IMR-90 (cell line): ENCODE measurements at regions not wholly inside any gene's neighbourhood (a gene's known extent, or its start where the extent isn't known, plus 50 kb on each side); places are given as distances from the start of the nearest gene placed in this dataset.

Source experiments
- ATAC-seq: fragments of 200-7000 bp; cut with Tn5 transposase; 2 replicates; pipeline ENCODE4 v1.9.1; 2020; ENCODE audit warnings: low read depth, mild to moderate bottlenecking, moderate library complexity
- BruUV-seq: library from RNA; stranded (reverse); fragments of 400-500 nt; replicated peaks from 2 replicates; lab custom pipeline; 2021; lab: Mats Ljungman, UMichigan
- CTCF ChIA-PET: fragments of 300-600 bp; formaldehyde crosslinking; extraction: SDS; loops from one replicate; lab custom pipeline; 2021; ENCODE audit warnings: antibody characterized with exemption; lab: Yijun Ruan, JAX
- POLR2A ChIA-PET: fragments of 300-600 bp; sonication (Branson Sonifier 250); formaldehyde crosslinking; loops from one replicate; lab custom pipeline; 2022; ENCODE audit warnings: antibody characterized with exemption; ENCODE audit not compliant: unreplicated experiment; lab: Charles Lee
- DNase-seq: peaks from one replicate; pipeline ENCODE4 v3.0.0; 2013
- H2AFZ ChIP-seq: replicated peaks from 2 replicates; pipeline ENCODE3; 2013; ENCODE audit warnings: low read length, mild to moderate bottlenecking; ENCODE audit not compliant: poor library complexity
- H2AK5ac ChIP-seq: 2 replicates; pipeline ENCODE4 v1.6.1; 2013; ENCODE audit warnings: low read depth, low read length, inconsistent platforms
- H2AK9ac ChIP-seq: replicated peaks from 2 replicates; pipeline ENCODE3; 2013; ENCODE audit warnings: mild to moderate bottlenecking, low read depth, low read length, moderate library complexity; ENCODE audit not compliant: poor library complexity
- H2BK120ac ChIP-seq: 2 replicates; pipeline ENCODE4 v1.6.1; 2013; ENCODE audit warnings: low read depth, low read length, inconsistent platforms
- H2BK15ac ChIP-seq: 3 replicates; pipeline ENCODE4 v1.6.1; 2013; ENCODE audit warnings: low read depth, low read length, inconsistent platforms
- H2BK20ac ChIP-seq: 2 replicates; pipeline ENCODE4 v1.6.1; 2013; ENCODE audit warnings: low read depth, mild to moderate bottlenecking, inconsistent platforms, low read length, moderate library complexity
- H2BK5ac ChIP-seq: 2 replicates; pipeline ENCODE4 v1.6.1; 2013; ENCODE audit warnings: mild to moderate bottlenecking, low read depth, low read length, inconsistent platforms; ENCODE audit not compliant: poor library complexity, severe bottlenecking
- H3K14ac ChIP-seq: replicated peaks from 2 replicates; pipeline ENCODE4 v1.6.1; 2013; ENCODE audit warnings: low read depth, low read length, inconsistent platforms
- H3K18ac ChIP-seq: 2 replicates; pipeline ENCODE4 v1.6.1; 2013; ENCODE audit warnings: low read depth, low read length, control low read depth
- H3K23ac ChIP-seq: 2 replicates; pipeline ENCODE4 v1.6.1; 2013; ENCODE audit warnings: low read depth, low read length, inconsistent platforms
- H3K27ac ChIP-seq: 2 replicates; pipeline ENCODE4 v1.5.1; 2013; ENCODE audit warnings: mild to moderate bottlenecking, control low read depth, low read length; ENCODE audit not compliant: insufficient read depth
- H3K27me3 ChIP-seq: 2 replicates; pipeline ENCODE4 v1.6.1; 2013; ENCODE audit warnings: low read length; ENCODE audit not compliant: control insufficient read depth, insufficient read depth
- H3K36me3 ChIP-seq: 2 replicates; pipeline ENCODE4 v1.6.1; 2013; ENCODE audit warnings: low read length, mixed read lengths; ENCODE audit not compliant: control insufficient read depth, insufficient read depth
- H3K4ac ChIP-seq: 2 replicates; pipeline ENCODE4 v1.6.1; 2013; ENCODE audit warnings: low read depth, low read length, inconsistent platforms
- H3K4me1 ChIP-seq: 2 replicates; pipeline ENCODE4 v1.6.1; 2013; ENCODE audit warnings: low read length, mixed read lengths; ENCODE audit not compliant: control insufficient read depth, insufficient read depth
- H3K4me2 ChIP-seq: 2 replicates; pipeline ENCODE4 v1.6.1; 2013; ENCODE audit warnings: low read depth, mild to moderate bottlenecking, control low read depth, low read length, moderate library complexity
- H3K4me3 ChIP-seq: 2 replicates; pipeline ENCODE4 v1.5.1; 2013; ENCODE audit warnings: low read depth, mild to moderate bottlenecking, control low read depth, low read length, moderate library complexity; ENCODE audit not compliant: insufficient read depth
- H3K56ac ChIP-seq: 2 replicates; pipeline ENCODE4 v1.6.1; 2013; ENCODE audit warnings: low read length, inconsistent platforms; ENCODE audit not compliant: insufficient read depth; ENCODE audit errors: extremely low read depth
- H3K79me1 ChIP-seq, 2 experiments: 2 replicates each; pipeline ENCODE4 v1.6.1; 2013; ENCODE audit warnings: low read length in 2 of 2, inconsistent platforms in 1 of 2, low read depth in 1 of 2
- H3K9ac ChIP-seq: 2 replicates; pipeline ENCODE4 v1.6.1; 2013; ENCODE audit warnings: low read depth, low read length, control low read depth
- H3K9me1 ChIP-seq: 2 replicates; pipeline ENCODE4 v1.6.1; 2013; ENCODE audit warnings: low read length, inconsistent platforms; ENCODE audit not compliant: insufficient read depth
- H3K9me3 ChIP-seq: 2 replicates; pipeline ENCODE4 v1.6.1; 2013; ENCODE audit warnings: low read length; ENCODE audit not compliant: control insufficient read depth, insufficient read depth
- H4K20me1 ChIP-seq: 2 replicates; pipeline ENCODE4 v1.6.1; 2013; ENCODE audit warnings: low read length, inconsistent platforms; ENCODE audit not compliant: insufficient read depth
- H4K5ac ChIP-seq: 2 replicates; pipeline ENCODE4 v1.6.1; 2013; ENCODE audit warnings: mild to moderate bottlenecking, low read depth, low read length, control low read depth
- H4K8ac ChIP-seq, 2 experiments: 2 replicates each; pipeline ENCODE4 v1.6.1; 2013; ENCODE audit warnings: low read depth in 2 of 2, low read length in 2 of 2, control low read depth in 1 of 2, inconsistent platforms in 1 of 2
- H4K91ac ChIP-seq: 2 replicates; pipeline ENCODE4 v1.6.1; 2013; ENCODE audit warnings: low read depth, low read length, inconsistent platforms; ENCODE audit not compliant: insufficient read depth
- BHLHE40 ChIP-seq: fragments of 150-350 bp; IDR thresholded peaks from 2 replicates; pipeline ENCODE4 v1.6.1; 2016; ENCODE audit warnings: mild to moderate bottlenecking, low read depth, low read length
- CHD1 ChIP-seq: IDR thresholded peaks from 2 replicates; pipeline ENCODE4 v1.6.1; 2012; ENCODE audit warnings: low read depth, low read length, improper control_type of control experiment
- CTCF ChIP-seq: conservative IDR thresholded peaks from 2 replicates; pipeline ENCODE4 v1.5.1; 2012; ENCODE audit warnings: mild to moderate bottlenecking, low read depth, low read length, improper control_type of control experiment
- ELK1 ChIP-seq: fragments of 150-350 bp; IDR thresholded peaks from 2 replicates; pipeline ENCODE4 v1.6.1; 2016; ENCODE audit warnings: low read depth, mild to moderate bottlenecking, low read length, moderate library complexity, borderline replicate concordance
- MAZ ChIP-seq: IDR thresholded peaks from 2 replicates; pipeline ENCODE4 v1.6.1; 2012; ENCODE audit warnings: low read depth, mild to moderate bottlenecking, low read length, improper control_type of control experiment, moderate library complexity, borderline replicate concordance
- MXI1 ChIP-seq: IDR thresholded peaks from 2 replicates; pipeline ENCODE4 v1.6.1; 2012; ENCODE audit warnings: low read depth, mild to moderate bottlenecking, low read length, moderate library complexity, borderline replicate concordance
- POLR2A ChIP-seq: IDR thresholded peaks from 2 replicates; pipeline ENCODE4 v1.6.1; 2012; ENCODE audit warnings: mild to moderate bottlenecking, low read depth, low read length
- RFX5 ChIP-seq: IDR thresholded peaks from 2 replicates; pipeline ENCODE4 v1.8.0; 2012; ENCODE audit warnings: low read depth, mild to moderate bottlenecking, low read length, moderate library complexity
- SMC3 ChIP-seq: fragments of 150-350 bp; IDR thresholded peaks from 2 replicates; pipeline ENCODE4 v1.6.1; 2016; ENCODE audit warnings: low read depth, mild to moderate bottlenecking, antibody characterized with exemption, low read length, moderate library complexity
- WGBS, 2 experiments: methylation state at CpG; one replicate each; pipeline versions ENCODE4 v1.1.5 to v1.1.7; 2013; ENCODE audit warnings: missing lambda C conversion rate in 2 of 2; ENCODE audit not compliant: insufficient read length in 1 of 2; ENCODE audit errors: extremely low coverage in 2 of 2; 5-methylcytosine and 5-hydroxymethylcytosine counted together
- dilution Hi-C: fragments of 300-500 bp; cut with HindIII; formaldehyde crosslinking; loops from one replicate; pipeline ENCODE4 v1.14.3; 2018; ENCODE audit warnings: low sequenced_read_pairs; ENCODE audit not compliant: unreplicated experiment
- in situ Hi-C: fragments of 300-500 bp; cut with MboI; formaldehyde crosslinking; loops from 3 replicates; pipeline ENCODE4 v1.14.3; 2019; ENCODE audit warnings: low sequenced_read_pairs, inconsistent platforms, mixed read lengths
- intact Hi-C: fragments of 100-400 bp; cut with micrococcal nuclease; formaldehyde crosslinking; loops from 2 replicates; pipeline ENCODE4 v1.10.0; 2022

GRCh38 chr1:163263818-163264655 is 57.7 kb upstream of the NUF2 start:
- no peak overlapping the region for H4K8ac ChIP-seq
- H3K9ac ChIP-seq, result no peak overlapping the region
- peak; percentile 42 for DNase-seq
- H2BK5ac ChIP-seq, result no peak overlapping the region
- H3K79me1 ChIP-seq, result no peaks in the 10 kb centered on the region
- H2AK9ac ChIP-seq, result no peak overlapping the region
- H3K36me3 ChIP-seq, result no peaks in the 10 kb centered on the region
- no peak overlapping the region for H3K18ac ChIP-seq
- no peak overlapping the region for H4K5ac ChIP-seq
- H2BK20ac ChIP-seq, result no peak overlapping the region
- H2BK120ac ChIP-seq, result no peak overlapping the region
- H3K9me1 ChIP-seq, result no peaks in the 10 kb centered on the region; the same call in 1 of the 2 replicates
- peaks cover 3% of the 10 kb centered on the region for H3K4me1 ChIP-seq
- H4K20me1 ChIP-seq, result no peaks in the 10 kb centered on the region
- no peak for ATAC-seq
- WGBS, 2 experiments, result no CpG with 5 or more reads among the region's 2 CpGs
- BruUV-seq, result no TSS peak
- no peak overlapping the region for H3K14ac ChIP-seq
- H4K91ac ChIP-seq, result no peak overlapping the region
- no peak overlapping the region for H3K27ac ChIP-seq
- no peak overlapping the region for H3K4ac ChIP-seq
- no peak overlapping the region for H2BK15ac ChIP-seq
- no peak overlapping the region for H3K56ac ChIP-seq
- H3K4me3 ChIP-seq, result no peak overlapping the region
- H2AK5ac ChIP-seq, result no peak overlapping the region
- no peak overlapping the region for H2AFZ ChIP-seq
- no peaks in the 10 kb centered on the region for H3K27me3 ChIP-seq
- in situ Hi-C loops, result no loop called here
- ChIA-PET CTCF (no interaction called here), POLR2A (no interaction called here)
- no peak overlapping the region for H3K23ac ChIP-seq
- TF ChIP-seq CHD1, result no peak
- no peak for TF ChIP-seq POLR2A
- TF ChIP-seq RFX5, result no peak
- no peak for TF ChIP-seq ELK1
- TF ChIP-seq BHLHE40, result no peak
- TF ChIP-seq MAZ, result no peak
- TF ChIP-seq SMC3, result no peak
- TF ChIP-seq MXI1, result no peak
- TF ChIP-seq CTCF, result no peak
- H3K4me2 ChIP-seq, result no peak overlapping the region
- dilution Hi-C loops, result no loop called here
- intact Hi-C loops, result no loop called here
- no peaks in the 10 kb centered on the region for H3K9me3 ChIP-seq
